ENCODE measurements at regions not wholly inside any gene's neighbourhood (a gene's known extent, or its start where the extent isn't known, plus 50 kb on each side); places are given as distances from the start of the nearest gene placed in this dataset.

GRCh38 chr22:49692499-49693225 is 135.0 kb downstream of the BRD1 start:
- TF ChIP-seq CTCF (IDR thresholded peaks at IDR 0.05): no peak
- no peak for TF ChIP-seq EP300 (IDR thresholded peaks at IDR 0.05)
